DND-41 (cell line): ENCODE measurements at regions not wholly inside any gene's neighbourhood (a gene's known extent, or its start where the extent isn't known, plus 50 kb on each side); places are given as distances from the start of the nearest gene placed in this dataset.

Experiments
- ATAC-seq: fragments of 200-7000 bp; cut with Tn5 transposase; 3 replicates; pipeline ENCODE4 v1.9.1; 2021; ENCODE audit warnings: low read depth; ENCODE audit not compliant: insufficient read depth
- DNase-seq: peaks from one replicate; pipeline ENCODE4 v3.0.0-alpha.2; 2020
- H2AFZ ChIP-seq: 2 replicates; pipeline ENCODE4 v1.6.0; 2012; ENCODE audit warnings: low read depth, low read length
- H3K27ac ChIP-seq: 2 replicates; pipeline ENCODE4 v1.5.1; 2012; ENCODE audit warnings: low read length, inconsistent platforms
- H3K27me3 ChIP-seq: fragments of 200-600 bp; sonication (generic); 2 replicates; pipeline ENCODE4 v1.6.0; 2012; ENCODE audit warnings: low read length, mild to moderate bottlenecking, inconsistent platforms; ENCODE audit not compliant: insufficient read depth, poor library complexity
- H3K36me3 ChIP-seq: 2 replicates; pipeline ENCODE4 v1.5.1; 2012; ENCODE audit warnings: low read length, inconsistent platforms; ENCODE audit not compliant: insufficient read depth
- H3K4me1 ChIP-seq: 2 replicates; pipeline ENCODE4 v1.5.1; 2012; ENCODE audit warnings: mild to moderate bottlenecking, low read length; ENCODE audit not compliant: insufficient read depth
- H3K4me2 ChIP-seq: 2 replicates; pipeline ENCODE4 v1.6.0; 2012; ENCODE audit warnings: mild to moderate bottlenecking, moderate library complexity, low read length, inconsistent platforms; ENCODE audit not compliant: insufficient read depth
- H3K4me3 ChIP-seq, 2 experiments: fragments of 200-600 bp in 1 of 2; shearing (Covaris generic) in 1 of 2; 2 replicates each; pipeline ENCODE4 v1.5.1; 2012 to 2016; ENCODE audit warnings: inconsistent platforms in 2 of 2, low read length in 2 of 2, mild to moderate bottlenecking in 2 of 2, low read depth in 1 of 2, moderate library complexity in 1 of 2
- H3K79me2 ChIP-seq: 2 replicates; pipeline ENCODE4 v1.6.0; 2012; ENCODE audit warnings: low read length, inconsistent platforms; ENCODE audit not compliant: insufficient read depth
- H3K9ac ChIP-seq: 2 replicates; pipeline ENCODE4 v1.6.0; 2012; ENCODE audit warnings: low read depth, mild to moderate bottlenecking, inconsistent platforms, low read length, moderate library complexity
- H3K9me3 ChIP-seq: 2 replicates; pipeline ENCODE4 v1.5.1; 2012; ENCODE audit warnings: low read length, moderate library complexity, mild to moderate bottlenecking, inconsistent platforms; ENCODE audit not compliant: insufficient read depth, severe bottlenecking
- H4K20me1 ChIP-seq: 2 replicates; pipeline ENCODE4 v1.6.0; 2012; ENCODE audit warnings: low read length; ENCODE audit not compliant: insufficient read depth
- CTCF ChIP-seq: IDR thresholded peaks from 2 replicates; pipeline ENCODE4 v1.5.1; 2012; ENCODE audit warnings: borderline replicate concordance, low read length, moderate library complexity, mild to moderate bottlenecking; ENCODE audit not compliant: poor library complexity, severe bottlenecking; ENCODE audit errors: extremely low read depth
- EZH2 ChIP-seq: IDR thresholded peaks from 3 replicates; pipeline ENCODE4 v1.6.1; 2012; ENCODE audit warnings: borderline replicate concordance, low read depth, mild to moderate bottlenecking, moderate library complexity, low read length, inconsistent platforms; ENCODE audit not compliant: severe bottlenecking

GRCh38 chr7:153006911-153007310, 247.4 kb downstream of the ACTR3B start:
- Histone ChIP-seq H3K27ac (no peak overlapping the region), H3K79me2 (no peaks in the 10 kb centered on the region), H3K4me2 (no peak overlapping the region), H3K9ac (no peak overlapping the region), H3K4me3 (no peak overlapping the region), H3K36me3 (no peaks in the 10 kb centered on the region), H3K9me3 (no peaks in the 10 kb centered on the region), H3K4me1 (no peaks in the 10 kb centered on the region), H2AFZ (no peak overlapping the region), H3K27me3 (no peaks in the 10 kb centered on the region), H4K20me1 (no peaks in the 10 kb centered on the region; the same call in 1 of the 2 replicates)
- TF ChIP-seq CTCF = no peak
- TF ChIP-seq EZH2 = no peak
- DNase-seq = no peak
- ATAC-seq = no peak

GRCh38 chr7:153010416-153010815, 250.9 kb downstream of the ACTR3B start:
- Histone ChIP-seq H3K4me3 (no peak overlapping the region), H2AFZ (no peak overlapping the region), H3K27ac (no peak overlapping the region), H3K9ac (no peak overlapping the region), H3K4me1 (no peaks in the 10 kb centered on the region), H3K79me2 (no peaks in the 10 kb centered on the region), H3K4me2 (no peak overlapping the region), H3K9me3 (no peaks in the 10 kb centered on the region), H3K36me3 (no peaks in the 10 kb centered on the region), H3K27me3 (no peaks in the 10 kb centered on the region), H4K20me1 (no peaks in the 10 kb centered on the region; the same call in 1 of the 2 replicates)
- DNase-seq (no peak), ATAC-seq (no peak)
- TF ChIP-seq EZH2 (no peak), CTCF (no peak)

- H3K9me3 ChIP-seq = no peaks in the 10 kb centered on the region
- no peak overlapping the region for H3K4me2 ChIP-seq
- no peak for DNase-seq
- H3K36me3 ChIP-seq = no peaks in the 10 kb centered on the region
- no peak for ATAC-seq
- no peak overlapping the region for H3K4me3 ChIP-seq
- no peaks in the 10 kb centered on the region for H3K4me1 ChIP-seq
- no peak overlapping the region for H3K9ac ChIP-seq
- H4K20me1 ChIP-seq = no peaks in the 10 kb centered on the region
- no peak overlapping the region for H2AFZ ChIP-seq
- no peak for TF ChIP-seq EZH2
- TF ChIP-seq CTCF = no peak
- H3K79me2 ChIP-seq = no peaks in the 10 kb centered on the region
- no peaks in the 10 kb centered on the region for H3K27me3 ChIP-seq
- no peak overlapping the region for H3K27ac ChIP-seq
These were observed 252.7 kb downstream of the ACTR3B start for GRCh38 chr7:153012203-153012602.

- Histone ChIP-seq H3K4me2 (no peak overlapping the region), H3K27me3 (no peaks in the 10 kb centered on the region)
These were observed 257.7 kb downstream of the ACTR3B start for GRCh38 chr7:153017223-153017622.

More at GRCh38 chr7:153017223-153017622, 257.7 kb downstream of the ACTR3B start:
- TF ChIP-seq EZH2 = no peak
- TF ChIP-seq CTCF = no peak
- H3K4me1 ChIP-seq = no peaks in the 10 kb centered on the region
- H3K79me2 ChIP-seq = no peaks in the 10 kb centered on the region
- no peak for ATAC-seq
- no peak for DNase-seq
- H4K20me1 ChIP-seq = no peaks in the 10 kb centered on the region
- no peak overlapping the region for H3K9ac ChIP-seq
- no peak overlapping the region for H2AFZ ChIP-seq
- H3K27ac ChIP-seq = no peak overlapping the region
- no peak overlapping the region for H3K4me3 ChIP-seq
- no peaks in the 10 kb centered on the region for H3K9me3 ChIP-seq
- H3K36me3 ChIP-seq = no peaks in the 10 kb centered on the region
